H9 (cell line): ENCODE measurements at regions not wholly inside any gene's neighbourhood (a gene's known extent, or its start where the extent isn't known, plus 50 kb on each side); places are given as distances from the start of the nearest gene placed in this dataset.

Experiments
- DNase-seq: peaks from one replicate; pipeline ENCODE4 v3.0.0-alpha.2; 2017
- H2AFZ ChIP-seq: one replicate; pipeline ENCODE4 v1.6.1; 2013; ENCODE audit warnings: mild to moderate bottlenecking, low read length, control low read depth, moderate library complexity
- H2AK5ac ChIP-seq: 2 replicates; pipeline ENCODE4 v1.6.1; 2013; ENCODE audit warnings: low read length, control low read depth, mixed read lengths; ENCODE audit not compliant: insufficient read length
- H2BK120ac ChIP-seq: one replicate; pipeline ENCODE4 v1.6.1; 2013; ENCODE audit warnings: low read depth, mild to moderate bottlenecking, low read length, control low read depth, inconsistent platforms; ENCODE audit not compliant: poor library complexity, severe bottlenecking
- H2BK12ac ChIP-seq: 2 replicates; pipeline ENCODE4 v1.6.1; 2013; ENCODE audit warnings: low read length, control low read depth, mixed read lengths, low read depth; ENCODE audit not compliant: insufficient read length
- H2BK15ac ChIP-seq: 2 replicates; pipeline ENCODE4 v1.6.1; 2013; ENCODE audit warnings: low read depth, low read length, control low read depth
- H2BK20ac ChIP-seq: one replicate; pipeline ENCODE4 v1.6.1; 2013; ENCODE audit warnings: low read depth, mild to moderate bottlenecking, low read length, control low read depth, inconsistent platforms; ENCODE audit not compliant: poor library complexity, severe bottlenecking
- H2BK5ac ChIP-seq: 2 replicates; pipeline ENCODE4 v1.6.1; 2013; ENCODE audit warnings: low read length, control low read depth, mixed read lengths; ENCODE audit not compliant: insufficient read length
- H3K14ac ChIP-seq: 2 replicates; pipeline ENCODE4 v1.6.1; 2013; ENCODE audit warnings: low read length, control low read depth; ENCODE audit not compliant: insufficient read depth
- H3K18ac ChIP-seq: 2 replicates; pipeline ENCODE4 v1.6.1; 2013; ENCODE audit warnings: low read depth, mild to moderate bottlenecking, mixed read lengths, low read length, control low read depth; ENCODE audit not compliant: insufficient read length
- H3K23ac ChIP-seq: 2 replicates; pipeline ENCODE4 v1.6.1; 2013; ENCODE audit warnings: low read length, control low read depth, mixed read lengths, low read depth; ENCODE audit not compliant: insufficient read length
- H3K23me2 ChIP-seq: 2 replicates; pipeline ENCODE4 v1.6.1; 2013; ENCODE audit warnings: low read depth, mild to moderate bottlenecking, mixed read lengths, low read length, control low read depth; ENCODE audit not compliant: insufficient read length, poor library complexity, severe bottlenecking
- H3K27ac ChIP-seq: 2 replicates; pipeline ENCODE4 v1.5.1; 2013; ENCODE audit warnings: low read length, control low read depth, mixed read lengths, low read depth; ENCODE audit not compliant: insufficient read length
- H3K27me3 ChIP-seq: 2 replicates; pipeline ENCODE4 v1.6.1; 2013; ENCODE audit warnings: low read length, control low read depth, inconsistent platforms; ENCODE audit not compliant: insufficient read depth
- H3K4ac ChIP-seq: 2 replicates; pipeline ENCODE4 v1.6.1; 2013; ENCODE audit warnings: low read depth, mild to moderate bottlenecking, control low read depth, inconsistent platforms, low read length, moderate library complexity
- H3K4me1 ChIP-seq: 2 replicates; pipeline ENCODE4 v1.6.1; 2013; ENCODE audit warnings: low read length, control low read depth, inconsistent platforms; ENCODE audit not compliant: insufficient read depth
- H3K4me2 ChIP-seq: 2 replicates; pipeline ENCODE4 v1.6.1; 2013; ENCODE audit warnings: low read length, control low read depth, mixed read lengths; ENCODE audit not compliant: insufficient read length, insufficient read depth
- H3K56ac ChIP-seq: 2 replicates; pipeline ENCODE4 v1.6.1; 2013; ENCODE audit warnings: low read depth, mild to moderate bottlenecking, mixed read lengths, low read length, control low read depth; ENCODE audit not compliant: insufficient read length
- H3K79me1 ChIP-seq: 2 replicates; pipeline ENCODE4 v1.6.1; 2013; ENCODE audit warnings: low read depth, mild to moderate bottlenecking, moderate library complexity, low read length, control low read depth, inconsistent platforms; ENCODE audit not compliant: insufficient read depth, poor library complexity, severe bottlenecking
- H3K79me2 ChIP-seq: 2 replicates; pipeline ENCODE4 v1.6.1; 2013; ENCODE audit warnings: low read length, control low read depth, inconsistent platforms; ENCODE audit not compliant: insufficient read depth
- H3K9ac ChIP-seq: 2 replicates; pipeline ENCODE4 v1.6.1; 2013; ENCODE audit warnings: low read length, control low read depth, mixed read lengths; ENCODE audit not compliant: insufficient read length; ENCODE audit errors: extremely low read depth
- H3K9me3 ChIP-seq: one replicate; pipeline ENCODE4 v1.6.1; 2013; ENCODE audit warnings: low read depth, low read length, inconsistent platforms; ENCODE audit not compliant: control insufficient read depth
- H3T11ph ChIP-seq: one replicate; pipeline ENCODE4 v1.6.1; 2013; ENCODE audit warnings: mild to moderate bottlenecking, low read length, control low read depth, inconsistent platforms
- H4K20me1 ChIP-seq: one replicate; pipeline ENCODE4 v1.6.1; 2013; ENCODE audit not compliant: control insufficient read depth, insufficient read length, insufficient read depth
- H4K5ac ChIP-seq: 2 replicates; pipeline ENCODE4 v1.6.1; 2013; ENCODE audit warnings: low read depth, mild to moderate bottlenecking, mixed read lengths, low read length, control low read depth; ENCODE audit not compliant: insufficient read length
- H4K8ac ChIP-seq: replicated peaks from 2 replicates; pipeline ENCODE4 v1.6.1; 2013; ENCODE audit warnings: low read length, control low read depth, mixed read lengths, low read depth; ENCODE audit not compliant: insufficient read length
- H4K91ac ChIP-seq: 2 replicates; pipeline ENCODE4 v1.6.1; 2013; ENCODE audit warnings: low read depth, mild to moderate bottlenecking, moderate library complexity, mixed read lengths, low read length, control low read depth; ENCODE audit not compliant: insufficient read length
- H3K27ac Mint-ChIP-seq, 3 experiments: 2 replicates in 2 of 3; 3 replicates in 1 of 3; pipeline ENCODE4 v1.8.0; 2020 to 2021; ENCODE audit warnings: mixed read lengths in 3 of 3, mild to moderate bottlenecking in 1 of 3, moderate library complexity in 1 of 3
- H3K27me3 Mint-ChIP-seq: 2 replicates; pipeline ENCODE4 v1.8.0; 2021; ENCODE audit warnings: low read depth, mild to moderate bottlenecking, moderate library complexity, mixed read lengths
- H3K36me3 Mint-ChIP-seq, 3 experiments: 2 replicates in 2 of 3; 3 replicates in 1 of 3; pipeline ENCODE4 v1.8.0; 2020 to 2021; ENCODE audit warnings: low read depth in 3 of 3, mixed read lengths in 3 of 3; ENCODE audit not compliant: insufficient read depth in 1 of 3
- H3K4me1 Mint-ChIP-seq, 2 experiments: 2 replicates each; pipeline ENCODE4 v1.8.0; 2020; ENCODE audit warnings: mixed read lengths in 2 of 2
- H3K4me3 Mint-ChIP-seq, 2 experiments: 2 replicates in 1 of 2; 3 replicates in 1 of 2; pipeline ENCODE4 v1.8.0; 2020 to 2021; ENCODE audit warnings: mild to moderate bottlenecking in 2 of 2, mixed read lengths in 2 of 2, moderate library complexity in 1 of 2
- H3K9me3 Mint-ChIP-seq, 2 experiments: 2 replicates in 1 of 2; 3 replicates in 1 of 2; pipeline ENCODE4 v1.8.0; 2020; ENCODE audit warnings: mild to moderate bottlenecking in 2 of 2, mixed read lengths in 2 of 2, moderate library complexity in 1 of 2
- WGBS: extraction: QIAGEN DNeasy Blood & Tissue Kit; methylation state at CpG from one replicate; pipeline ENCODE4 v1.1.7; 2013; ENCODE audit warnings: missing lambda C conversion rate, low lambda C conversion rate, mixed read lengths; ENCODE audit not compliant: insufficient read length; ENCODE audit errors: extremely low coverage; 5-methylcytosine and 5-hydroxymethylcytosine counted together
- TF ChIP-seq, protein P1 (sequence below): fragments of 200-600 bp; sonication (generic); conservative IDR thresholded peaks from 3 replicates; pipeline ENCODE4 v1.8.0; 2021; ENCODE audit warnings: antibody characterized with exemption, mild to moderate bottlenecking

DNA sequence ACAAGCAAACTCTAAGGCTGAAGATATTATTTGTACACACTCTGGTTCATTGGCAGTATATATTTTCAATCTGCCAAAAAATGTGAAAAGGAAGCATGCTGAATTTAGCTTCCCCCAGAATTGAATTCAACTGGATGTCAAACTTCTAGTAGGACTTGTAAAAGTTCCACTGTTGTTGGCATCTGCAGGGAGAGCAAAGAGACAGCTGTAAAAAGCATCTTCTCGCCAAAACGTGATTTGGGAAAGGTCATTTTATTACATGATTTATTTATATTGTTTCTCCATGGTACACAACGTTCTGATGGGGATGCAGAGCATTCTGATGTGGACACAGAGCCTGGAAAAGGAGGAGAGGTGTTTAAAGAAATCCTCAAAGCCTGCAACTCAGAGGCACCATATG is 196.7 kb upstream of the ADAMTS9 start:
- H3K36me3 Mint-ChIP-seq, result peaks cover 0 to 2% (median 0%) of the 10 kb centered on the region in 3 experiments; a peak in 2 of 7 replicates
- H3K9me3 ChIP-seq, result no peaks in the 10 kb centered on the region
- H2BK20ac ChIP-seq, result no peak overlapping the region
- no CpG with 5 or more reads among the region's 3 CpGs for WGBS
- no peak overlapping the region for H3T11ph ChIP-seq
- H3K79me2 ChIP-seq, result no peaks in the 10 kb centered on the region
- H2AFZ ChIP-seq, result no peak overlapping the region
- H4K5ac ChIP-seq, result no peak overlapping the region
- no peak overlapping the region for H3K9ac ChIP-seq
- H4K8ac ChIP-seq, result no peak overlapping the region
- H3K27ac ChIP-seq, result no peak overlapping the region
- no peaks in the 10 kb centered on the region for H3K79me1 ChIP-seq
- H4K20me1 ChIP-seq, result no peaks in the 10 kb centered on the region
- no peak overlapping the region for H2BK5ac ChIP-seq
- H2BK120ac ChIP-seq, result no peak overlapping the region
- H3K14ac ChIP-seq, result no peak overlapping the region
- no peaks in the 10 kb centered on the region; a peak in 1 of 5 replicates for H3K9me3 Mint-ChIP-seq
- H3K4me3 Mint-ChIP-seq, result no peak overlapping the region
- no peak overlapping the region for H3K4ac ChIP-seq
- no peak overlapping the region for H3K4me2 ChIP-seq
- no peak for DNase-seq
- H3K23me2 ChIP-seq, result no peaks in the 10 kb centered on the region
- no peaks in the 10 kb centered on the region for H3K4me1 ChIP-seq
- no peaks in the 10 kb centered on the region for H3K4me1 Mint-ChIP-seq
- no peak overlapping the region for H2AK5ac ChIP-seq
- no peaks in the 10 kb centered on the region; the same call in none of the 2 replicates for H3K27me3 Mint-ChIP-seq
- no peak overlapping the region for H4K91ac ChIP-seq
- no peak overlapping the region for H3K18ac ChIP-seq
- H2BK12ac ChIP-seq, result no peak overlapping the region
- no peak overlapping the region for H3K23ac ChIP-seq
- no peak overlapping the region for H3K56ac ChIP-seq
- H3K27me3 ChIP-seq, result no peaks in the 10 kb centered on the region
- H3K27ac Mint-ChIP-seq, result no peak overlapping the region
- TF ChIP-seq, protein P1, sequence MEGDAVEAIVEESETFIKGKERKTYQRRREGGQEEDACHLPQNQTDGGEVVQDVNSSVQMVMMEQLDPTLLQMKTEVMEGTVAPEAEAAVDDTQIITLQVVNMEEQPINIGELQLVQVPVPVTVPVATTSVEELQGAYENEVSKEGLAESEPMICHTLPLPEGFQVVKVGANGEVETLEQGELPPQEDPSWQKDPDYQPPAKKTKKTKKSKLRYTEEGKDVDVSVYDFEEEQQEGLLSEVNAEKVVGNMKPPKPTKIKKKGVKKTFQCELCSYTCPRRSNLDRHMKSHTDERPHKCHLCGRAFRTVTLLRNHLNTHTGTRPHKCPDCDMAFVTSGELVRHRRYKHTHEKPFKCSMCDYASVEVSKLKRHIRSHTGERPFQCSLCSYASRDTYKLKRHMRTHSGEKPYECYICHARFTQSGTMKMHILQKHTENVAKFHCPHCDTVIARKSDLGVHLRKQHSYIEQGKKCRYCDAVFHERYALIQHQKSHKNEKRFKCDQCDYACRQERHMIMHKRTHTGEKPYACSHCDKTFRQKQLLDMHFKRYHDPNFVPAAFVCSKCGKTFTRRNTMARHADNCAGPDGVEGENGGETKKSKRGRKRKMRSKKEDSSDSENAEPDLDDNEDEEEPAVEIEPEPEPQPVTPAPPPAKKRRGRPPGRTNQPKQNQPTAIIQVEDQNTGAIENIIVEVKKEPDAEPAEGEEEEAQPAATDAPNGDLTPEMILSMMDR, result no peak
- H2BK15ac ChIP-seq, result no peak overlapping the region
